CD14-positive monocyte (primary cell): ENCODE measurements at regions not wholly inside any gene's neighbourhood (a gene's known extent, or its start where the extent isn't known, plus 50 kb on each side); places are given as distances from the start of the nearest gene placed in this dataset.

Experiments
- DNase-seq, 3 donors: peaks; one replicate each; pipeline ENCODE4 v3.0.0-alpha.2; 2011 to 2022
- H2AFZ ChIP-seq: 2 replicates; pipeline ENCODE4 v1.6.0; 2012; ENCODE audit warnings: mild to moderate bottlenecking, low read depth, low read length, inconsistent platforms; ENCODE audit not compliant: insufficient read depth, poor library complexity, severe bottlenecking
- H3K27ac ChIP-seq, 2 donors: 1 replicate in 1 of 2; 2 replicates in 1 of 2; pipeline ENCODE4 v1.5.1; 2012 to 2013; ENCODE audit warnings: low read length in 2 of 2, control low read depth in 1 of 2, inconsistent platforms in 1 of 2, low read depth in 1 of 2, mild to moderate bottlenecking in 1 of 2
- H3K27me3 ChIP-seq, 2 donors: one replicate each; pipeline versions ENCODE4 v1.6.0 to v1.6.1; 2011 to 2013; ENCODE audit warnings: low read length in 2 of 2; ENCODE audit not compliant: control insufficient read depth in 2 of 2, insufficient read depth in 2 of 2
- H3K36me3 ChIP-seq, 2 donors: replicated peaks in 1 of 2; 1 replicate in 1 of 2; 2 replicates in 1 of 2; pipeline versions ENCODE4 v1.5.1 to v1.6.1; 2012 to 2013; ENCODE audit warnings: low read length in 2 of 2, control low read depth in 1 of 2, inconsistent platforms in 1 of 2, mild to moderate bottlenecking in 1 of 2; ENCODE audit not compliant: insufficient read depth in 2 of 2, control insufficient read depth in 1 of 2
- H3K4me1 ChIP-seq, 2 donors: 1 replicate in 1 of 2; 2 replicates in 1 of 2; pipeline versions ENCODE4 v1.5.1 to v1.6.1; 2012 to 2013; ENCODE audit warnings: low read length in 2 of 2, control low read depth in 1 of 2, inconsistent platforms in 1 of 2, mild to moderate bottlenecking in 1 of 2, moderate library complexity in 1 of 2; ENCODE audit not compliant: insufficient read depth in 2 of 2, control insufficient read depth in 1 of 2
- H3K4me2 ChIP-seq: replicated peaks from 2 replicates; pipeline ENCODE3; 2012; ENCODE audit warnings: low read length, moderate library complexity, mild to moderate bottlenecking; ENCODE audit not compliant: poor library complexity, severe bottlenecking; ENCODE audit errors: extremely low read depth
- H3K4me3 ChIP-seq, 3 experiments: fragments of 200-600 bp in 1 of 3; sonication (generic) in 1 of 3; replicated peaks in 1 of 3; 1 replicate in 2 of 3; 2 replicates in 1 of 3; pipeline ENCODE4 v1.5.1; 2011 to 2013; ENCODE audit warnings: low read length in 3 of 3, mild to moderate bottlenecking in 3 of 3, control low read depth in 2 of 3, low read depth in 2 of 3, inconsistent platforms in 1 of 3, moderate library complexity in 1 of 3
- H3K79me2 ChIP-seq: 2 replicates; pipeline ENCODE4 v1.6.0; 2012; ENCODE audit warnings: mild to moderate bottlenecking, control low read depth, inconsistent platforms, low read length, moderate library complexity; ENCODE audit not compliant: insufficient read depth
- H3K9ac ChIP-seq: 2 replicates; pipeline ENCODE4 v1.6.0; 2017; ENCODE audit warnings: low read length, mild to moderate bottlenecking; ENCODE audit not compliant: insufficient read depth, poor library complexity, severe bottlenecking
- H3K9me3 ChIP-seq, 2 donors: replicated peaks in 1 of 2; 1 replicate in 1 of 2; 2 replicates in 1 of 2; pipeline versions ENCODE4 v1.5.1 to v1.6.1; 2012 to 2013; ENCODE audit warnings: low read length in 2 of 2, control low read depth in 1 of 2; ENCODE audit not compliant: control insufficient read depth in 1 of 2, insufficient read depth in 1 of 2
- H4K20me1 ChIP-seq: 2 replicates; pipeline ENCODE4 v1.6.0; 2012; ENCODE audit warnings: mild to moderate bottlenecking, low read length, control low read depth, moderate library complexity; ENCODE audit not compliant: insufficient read depth
- H3K27ac Mint-ChIP-seq, 7 donors: one replicate each; pipeline ENCODE4 v1.8.0; 2020; ENCODE audit warnings: mild to moderate bottlenecking in 7 of 7, mixed read lengths in 7 of 7, moderate library complexity in 6 of 7, inconsistent platforms in 2 of 7
- H3K27me3 Mint-ChIP-seq, 3 donors: one replicate each; pipeline ENCODE4 v1.8.0; 2021 to 2022; ENCODE audit warnings: low read depth in 3 of 3, mild to moderate bottlenecking in 3 of 3, mixed read lengths in 3 of 3, moderate library complexity in 3 of 3, inconsistent platforms in 1 of 3
- H3K36me3 Mint-ChIP-seq, 2 donors: one replicate each; pipeline ENCODE4 v1.8.0; 2020; ENCODE audit warnings: mixed read lengths in 2 of 2, inconsistent platforms in 1 of 2, mild to moderate bottlenecking in 1 of 2
- H3K4me1 Mint-ChIP-seq: one replicate; pipeline ENCODE4 v1.8.0; 2020; ENCODE audit warnings: mild to moderate bottlenecking, mixed read lengths
- H3K4me3 Mint-ChIP-seq, 2 donors: one replicate each; pipeline ENCODE4 v1.8.0; 2020; ENCODE audit warnings: mild to moderate bottlenecking in 2 of 2, mixed read lengths in 2 of 2, moderate library complexity in 1 of 2
- H3K9me3 Mint-ChIP-seq, 7 donors: one replicate each; pipeline ENCODE4 v1.8.0; 2020 to 2022; ENCODE audit warnings: mixed read lengths in 7 of 7, mild to moderate bottlenecking in 6 of 7, moderate library complexity in 6 of 7, inconsistent platforms in 2 of 7
- CTCF ChIP-seq: fragments of 200-600 bp; IDR thresholded peaks from one replicate; pipeline ENCODE4 v1.8.0; 2022; ENCODE audit warnings: antibody characterized with exemption, mild to moderate bottlenecking
- WGBS: methylation state at CpG from one replicate; pipeline ENCODE4 v1.1.5; 2013; ENCODE audit warnings: missing lambda C conversion rate; ENCODE audit not compliant: insufficient coverage; 5-methylcytosine and 5-hydroxymethylcytosine counted together
- intact Hi-C, 2 donors: fragments of 100-400 bp; cut with micrococcal nuclease; formaldehyde crosslinking; loops; one replicate each; pipeline versions ENCODE4 v1.15.0 to v1.15.1; 2023

GRCh38 chr18:39611381-39612100, 2045.9 kb upstream of the CELF4 start:
- no peak for TF ChIP-seq CTCF
- Mint-ChIP-seq H3K27me3 (no peaks in the 10 kb centered on the region), H3K36me3 (no peaks in the 10 kb centered on the region), H3K9me3 (peaks cover 0 to 4% (median 0%) of the 10 kb centered on the region in 7 donors), H3K4me3 (no peak overlapping the region), H3K27ac (no peak overlapping the region), H3K4me1 (no peaks in the 10 kb centered on the region)
- Histone ChIP-seq H3K27me3 (no peaks in the 10 kb centered on the region), H3K36me3 (no peaks in the 10 kb centered on the region), H3K4me1 (no peaks in the 10 kb centered on the region), H2AFZ (no peak overlapping the region), H4K20me1 (no peaks in the 10 kb centered on the region), H3K4me3 (no peak overlapping the region), H3K9ac (no peak overlapping the region), H3K79me2 (no peaks in the 10 kb centered on the region), H3K4me2 (no peak overlapping the region), H3K9me3 (no peaks in the 10 kb centered on the region), H3K27ac (no peak overlapping the region)
- WGBS = no CpG with 5 or more reads among the region's 3 CpGs
- intact Hi-C loops = no loop called here
- no peak for DNase-seq

- no peaks in the 10 kb centered on the region for H3K27me3 ChIP-seq
- Mint-ChIP-seq H3K4me1 (peaks cover 10% of the 10 kb centered on the region), H3K27me3 (no peaks in the 10 kb centered on the region), H3K36me3 (no peaks in the 10 kb centered on the region), H3K27ac (no peak overlapping the region), H3K9me3 (peaks cover 0 to 4% (median 0%) of the 10 kb centered on the region in 7 donors), H3K4me3 (no peak overlapping the region)
- H2AFZ ChIP-seq = no peak overlapping the region
- no peaks in the 10 kb centered on the region for H3K36me3 ChIP-seq
- WGBS = 97% methylated on average over 3 of the region's 5 CpGs
- no peaks in the 10 kb centered on the region for H4K20me1 ChIP-seq
- H3K27ac ChIP-seq = no peak overlapping the region
- H3K4me2 ChIP-seq = no peak overlapping the region
- H3K4me3 ChIP-seq = no peak overlapping the region
- H3K9ac ChIP-seq = no peak overlapping the region
- TF ChIP-seq CTCF = no peak
- no peaks in the 10 kb centered on the region for H3K9me3 ChIP-seq
- peaks cover 0 to 5% of the 10 kb centered on the region in 2 donors for H3K4me1 ChIP-seq
- no peak for DNase-seq
- intact Hi-C loops = no loop called here
- H3K79me2 ChIP-seq = no peaks in the 10 kb centered on the region
These were observed 2041.4 kb upstream of the CELF4 start for GRCh38 chr18:39607034-39607433.
